AG09319 (cell line): ENCODE measurements at regions not wholly inside any gene's neighbourhood (a gene's known extent, or its start where the extent isn't known, plus 50 kb on each side); places are given as distances from the start of the nearest gene placed in this dataset.

Experiments
- DNase-seq: peaks from one replicate; pipeline ENCODE4 v3.0.0-alpha.2; 2010; ENCODE audit warnings: low read depth; ENCODE audit errors: extremely low read depth
- CTCF ChIP-seq: IDR thresholded peaks from 2 replicates; pipeline ENCODE4 v1.5.1; 2011; ENCODE audit warnings: low read depth, mild to moderate bottlenecking, inconsistent platforms, low read length, moderate library complexity

- TF ChIP-seq CTCF, result no peak
- no peak for DNase-seq
Observed at GRCh38 chrX:45709381-45709780, 508.7 kb upstream of the DIPK2B start.

GRCh38 chrX:45699158-45699557 lies 498.5 kb upstream of the DIPK2B start:
- TF ChIP-seq CTCF, result no peak
- no peak for DNase-seq

- TF ChIP-seq CTCF, result no peak
- no peak for DNase-seq
Observed at GRCh38 chrX:45697591-45697990, 496.9 kb upstream of the DIPK2B start.

- DNase-seq, result no peak
Observed at GRCh38 chrX:45696736-45697135, 496.1 kb upstream of the DIPK2B start.

GRCh38 chrX:45689971-45690370 lies 489.3 kb upstream of the DIPK2B start:
- no peak for DNase-seq
- no peak for TF ChIP-seq CTCF

More at GRCh38 chrX:45696736-45697135, 496.1 kb upstream of the DIPK2B start:
- no peak for TF ChIP-seq CTCF

- TF ChIP-seq CTCF, result no peak
- DNase-seq, result no peak
Observed at GRCh38 chrX:45683914-45684313, 483.2 kb upstream of the DIPK2B start.

- DNase-seq, result no peak
- TF ChIP-seq CTCF, result no peak
Observed at GRCh38 chrX:45681891-45682290, 481.2 kb upstream of the DIPK2B start.
